Neutrophil (primary cell): ENCODE measurements at regions not wholly inside any gene's neighbourhood (a gene's known extent, or its start where the extent isn't known, plus 50 kb on each side); places are given as distances from the start of the nearest gene placed in this dataset.

Experiments used
- H3K27ac ChIP-seq: fragments of 200-600 bp; sonication (generic); 2 replicates; pipeline ENCODE4 v1.5.1; 2016; ENCODE audit warnings: mild to moderate bottlenecking, moderate library complexity
- H3K27me3 ChIP-seq: fragments of 200-600 bp; sonication (generic); 2 replicates; pipeline ENCODE4 v1.6.0; 2016; ENCODE audit warnings: mild to moderate bottlenecking
- H3K36me3 ChIP-seq: fragments of 200-600 bp; sonication (generic); 2 replicates; pipeline ENCODE4 v1.5.1; 2017
- H3K4me1 ChIP-seq, 2 experiments: fragments of 200-600 bp in 1 of 2; sonication (generic) in 1 of 2; 1 replicate in 1 of 2; 2 replicates in 1 of 2; pipeline versions ENCODE4 v1.5.1 to v1.6.1; 2013 to 2016; ENCODE audit warnings: low read depth in 1 of 2, low read length in 1 of 2, mild to moderate bottlenecking in 1 of 2, moderate library complexity in 1 of 2; ENCODE audit not compliant: control insufficient read depth in 1 of 2, insufficient read depth in 1 of 2
- H3K4me3 ChIP-seq, 2 experiments: fragments of 200-600 bp in 1 of 2; sonication (generic) in 1 of 2; 1 replicate in 1 of 2; 2 replicates in 1 of 2; pipeline ENCODE4 v1.5.1; 2013 to 2016; ENCODE audit warnings: low read depth in 1 of 2, low read length in 1 of 2, mild to moderate bottlenecking in 1 of 2, moderate library complexity in 1 of 2
- H3K9me3 ChIP-seq: fragments of 200-600 bp; sonication (generic); 2 replicates; pipeline ENCODE4 v1.5.1; 2016
- CTCF ChIP-seq: fragments of 200-600 bp; sonication (generic); IDR thresholded peaks from 2 replicates; pipeline ENCODE4 v1.5.1; 2016; ENCODE audit warnings: antibody characterized with exemption

GRCh38 chr12:31880340-31880739, 78.9 kb upstream of the RESF1 start:
- no peak for TF ChIP-seq CTCF
- H3K4me1 ChIP-seq, result peaks cover 8 to 17% of the 10 kb centered on the region in 2 experiments

GRCh38 chr12:31877884-31878283, 81.3 kb upstream of the RESF1 start:
- H3K9me3 ChIP-seq, result no peaks in the 10 kb centered on the region
- peaks cover 15 to 25% of the 10 kb centered on the region in 2 experiments for H3K4me1 ChIP-seq
- no peaks in the 10 kb centered on the region for H3K36me3 ChIP-seq
- TF ChIP-seq CTCF, result no peak
- H3K27me3 ChIP-seq, result no peaks in the 10 kb centered on the region
- peak overlapping the region; percentile 26 for H3K27ac ChIP-seq
- H3K4me3 ChIP-seq, result no peak overlapping the region

More at GRCh38 chr12:31880340-31880739, 78.9 kb upstream of the RESF1 start:
- no peak overlapping the region for H3K4me3 ChIP-seq
- H3K27ac ChIP-seq, result peak overlapping the region; percentile 31
- no peaks in the 10 kb centered on the region for H3K36me3 ChIP-seq
- no peaks in the 10 kb centered on the region for H3K9me3 ChIP-seq
- H3K27me3 ChIP-seq, result no peaks in the 10 kb centered on the region

- no peaks in the 10 kb centered on the region for H3K9me3 ChIP-seq
- H3K4me3 ChIP-seq, result no peak overlapping the region
- H3K27ac ChIP-seq, result peak overlapping the region; percentile 75
Observed at GRCh38 chr12:31876568-31877424, 82.4 kb upstream of the RESF1 start.

GRCh38 chr12:31875609-31875964, 83.6 kb upstream of the RESF1 start:
- peaks cover 15 to 25% of the 10 kb centered on the region in 2 experiments for H3K4me1 ChIP-seq
- TF ChIP-seq CTCF, result no peak
- no peaks in the 10 kb centered on the region for H3K27me3 ChIP-seq
- H3K9me3 ChIP-seq, result no peaks in the 10 kb centered on the region
- peak overlapping the region; percentile 75 for H3K27ac ChIP-seq
- H3K4me3 ChIP-seq, result no peak overlapping the region
- no peaks in the 10 kb centered on the region for H3K36me3 ChIP-seq

More at GRCh38 chr12:31876568-31877424, 82.4 kb upstream of the RESF1 start:
- TF ChIP-seq CTCF, result no peak
- H3K27me3 ChIP-seq, result no peaks in the 10 kb centered on the region
- no peaks in the 10 kb centered on the region for H3K36me3 ChIP-seq
- peaks cover 15 to 25% of the 10 kb centered on the region in 2 experiments for H3K4me1 ChIP-seq

- Histone ChIP-seq H3K36me3 (no peaks in the 10 kb centered on the region), H3K9me3 (no peaks in the 10 kb centered on the region), H3K27me3 (no peaks in the 10 kb centered on the region), H3K4me3 (no peak overlapping the region), H3K27ac (peak overlapping the region; percentile 75), H3K4me1 (peaks cover 15 to 25% of the 10 kb centered on the region in 2 experiments)
- no peak for TF ChIP-seq CTCF
Observed at GRCh38 chr12:31874961-31875608, 84.1 kb upstream of the RESF1 start.
